ENCODE measurements at regions not wholly inside any gene's neighbourhood (a gene's known extent, or its start where the extent isn't known, plus 50 kb on each side); places are given as distances from the start of the nearest gene placed in this dataset.
A peak's percentile ranks its signal among the peaks of the same experiment; 100 is the strongest.
"Not testable (repeated sequence)": the region's sequence is repeated elsewhere in the genome, so short reads cannot be mapped to it uniquely, and the experiment has no call there.

- Histone ChIP-seq H3K36me3 (ENCODE audit: control insufficient read depth in 2 of 2, insufficient read depth in 2 of 2, low read length in 1 of 2) (no peaks in the 10 kb centered on the region), H3K27ac (ENCODE audit: low read depth in 1 of 2, low read length in 1 of 2) (no peak overlapping the region), H3K4me1 (ENCODE audit: control insufficient read depth in 2 of 2, insufficient read depth in 2 of 2, low read length in 2 of 2) (peaks cover 0 to 11% of the 10 kb centered on the region in 2 donors), H3K4me3 (ENCODE audit: low read length in 2 of 2) (no peak overlapping the region), H3K27me3 (ENCODE audit: control insufficient read depth in 2 of 2, insufficient read depth in 1 of 2, low read length in 1 of 2) (peaks cover 3 to 24% of the 10 kb centered on the region in 2 donors), H3K9me3 (ENCODE audit: control insufficient read depth in 2 of 2, insufficient read depth in 1 of 2, low read length in 1 of 2) (peaks cover 0 to 6% of the 10 kb centered on the region in 2 donors)
- no peak for DNase-seq (ENCODE audit: low read depth in 6 of 9, low spot score in 9 of 9)
- 86% methylated on average over 10 of the region's 10 CpGs for WGBS
Observed at GRCh38 chr15:70587896-70588567, 175.3 kb downstream of the UACA start.

GRCh38 chr15:70587012-70587634 is 176.2 kb downstream of the UACA start:
- H3K9me3 ChIP-seq (ENCODE audit: control insufficient read depth in 2 of 2, insufficient read depth in 1 of 2, low read length in 1 of 2); H3K36me3 ChIP-seq (ENCODE audit: control insufficient read depth in 2 of 2, insufficient read depth in 2 of 2, low read length in 1 of 2); H3K4me3 ChIP-seq (ENCODE audit: low read length in 2 of 2); H3K27ac ChIP-seq (ENCODE audit: low read depth in 1 of 2, low read length in 1 of 2); DNase-seq (ENCODE audit: low read depth in 6 of 9, low spot score in 9 of 9): not testable (repeated sequence)
- Histone ChIP-seq H3K4me1 (ENCODE audit: control insufficient read depth in 2 of 2, insufficient read depth in 2 of 2, low read length in 2 of 2) (peaks cover 0 to 11% of the 10 kb centered on the region in 2 donors), H3K27me3 (ENCODE audit: control insufficient read depth in 2 of 2, insufficient read depth in 1 of 2, low read length in 1 of 2) (peaks cover 3 to 25% of the 10 kb centered on the region in 2 donors)
- 98% methylated on average over 40 of the region's 40 CpGs for WGBS

- 88% methylated on average over 24 of the region's 24 CpGs for WGBS
Observed at GRCh38 chr15:70586241-70586640, 177.1 kb downstream of the UACA start.

GRCh38 chr15:70585707-70586034 is 177.7 kb downstream of the UACA start:
- Histone ChIP-seq H3K4me3 (ENCODE audit: low read length in 2 of 2) (no peak overlapping the region), H3K9me3 (ENCODE audit: control insufficient read depth in 2 of 2, insufficient read depth in 1 of 2, low read length in 1 of 2) (peaks cover 0 to 6% of the 10 kb centered on the region in 2 donors), H3K27me3 (ENCODE audit: control insufficient read depth in 2 of 2, insufficient read depth in 1 of 2, low read length in 1 of 2) (peaks cover 3 to 26% of the 10 kb centered on the region in 2 donors), H3K4me1 (ENCODE audit: control insufficient read depth in 2 of 2, insufficient read depth in 2 of 2, low read length in 2 of 2) (peaks cover under 1 to 15% of the 10 kb centered on the region in 2 donors), H3K27ac (ENCODE audit: low read depth in 1 of 2, low read length in 1 of 2) (no peak overlapping the region), H3K36me3 (ENCODE audit: control insufficient read depth in 2 of 2, insufficient read depth in 2 of 2, low read length in 1 of 2) (no peaks in the 10 kb centered on the region)
- WGBS, result 45% methylated on average over 10 of the region's 10 CpGs
- DNase-seq (ENCODE audit: low read depth in 6 of 9, low spot score in 9 of 9), result no peak

More at GRCh38 chr15:70586241-70586640, 177.1 kb downstream of the UACA start:
- Histone ChIP-seq H3K4me1 (ENCODE audit: control insufficient read depth in 2 of 2, insufficient read depth in 2 of 2, low read length in 2 of 2) (peaks cover 0 to 11% of the 10 kb centered on the region in 2 donors), H3K36me3 (ENCODE audit: control insufficient read depth in 2 of 2, insufficient read depth in 2 of 2, low read length in 1 of 2) (no peaks in the 10 kb centered on the region), H3K4me3 (ENCODE audit: low read length in 2 of 2) (no peak overlapping the region), H3K27ac (ENCODE audit: low read depth in 1 of 2, low read length in 1 of 2) (no peak overlapping the region), H3K9me3 (ENCODE audit: control insufficient read depth in 2 of 2, insufficient read depth in 1 of 2, low read length in 1 of 2) (peaks cover 0 to 6% of the 10 kb centered on the region in 2 donors), H3K27me3 (ENCODE audit: control insufficient read depth in 2 of 2, insufficient read depth in 1 of 2, low read length in 1 of 2) (peaks cover 3 to 25% of the 10 kb centered on the region in 2 donors)
- DNase-seq (ENCODE audit: low read depth in 6 of 9, low spot score in 9 of 9), result no peak

- Histone ChIP-seq H3K36me3 (ENCODE audit: control insufficient read depth in 2 of 2, insufficient read depth in 2 of 2, low read length in 1 of 2) (no peaks in the 10 kb centered on the region), H3K27me3 (ENCODE audit: control insufficient read depth in 2 of 2, insufficient read depth in 1 of 2, low read length in 1 of 2) (peaks cover 3 to 32% of the 10 kb centered on the region in 2 donors), H3K4me1 (ENCODE audit: control insufficient read depth in 2 of 2, insufficient read depth in 2 of 2, low read length in 2 of 2) (peaks cover 2 to 18% of the 10 kb centered on the region in 2 donors), H3K9me3 (ENCODE audit: control insufficient read depth in 2 of 2, insufficient read depth in 1 of 2, low read length in 1 of 2) (peaks cover 0 to 6% of the 10 kb centered on the region in 2 donors), H3K27ac (ENCODE audit: low read depth in 1 of 2, low read length in 1 of 2) (no peak overlapping the region), H3K4me3 (ENCODE audit: low read length in 2 of 2) (no peak overlapping the region)
- 27% methylated on average over 64 of the region's 64 CpGs for WGBS
- peak in 8 of 9 donors; percentile 24 to 77 (median 43) for DNase-seq (ENCODE audit: low read depth in 6 of 9, low spot score in 9 of 9)
Observed at GRCh38 chr15:70584838-70585706, 178.3 kb downstream of the UACA start.

- H3K9me3 ChIP-seq (ENCODE audit: control insufficient read depth in 2 of 2, insufficient read depth in 1 of 2, low read length in 1 of 2), result peaks cover 0 to 6% of the 10 kb centered on the region in 2 donors
- H3K4me1 ChIP-seq (ENCODE audit: control insufficient read depth in 2 of 2, insufficient read depth in 2 of 2, low read length in 2 of 2), result peaks cover 2 to 18% of the 10 kb centered on the region in 2 donors
- H3K4me3 ChIP-seq (ENCODE audit: low read length in 2 of 2), result no peak overlapping the region
- no peaks in the 10 kb centered on the region for H3K36me3 ChIP-seq (ENCODE audit: control insufficient read depth in 2 of 2, insufficient read depth in 2 of 2, low read length in 1 of 2)
- no peak for DNase-seq (ENCODE audit: low read depth in 6 of 9, low spot score in 9 of 9)
- H3K27me3 ChIP-seq (ENCODE audit: control insufficient read depth in 2 of 2, insufficient read depth in 1 of 2, low read length in 1 of 2), result peaks cover 3 to 34% of the 10 kb centered on the region in 2 donors
- whole genome bisulfite sequencing, result 96% methylated on average over 4 of the region's 4 CpGs
- H3K27ac ChIP-seq (ENCODE audit: low read depth in 1 of 2, low read length in 1 of 2), result no peak overlapping the region
Observed at GRCh38 chr15:70584441-70584837, 178.9 kb downstream of the UACA start.

- peaks cover 3 to 34% of the 10 kb centered on the region in 2 donors for H3K27me3 ChIP-seq (ENCODE audit: control insufficient read depth in 2 of 2, insufficient read depth in 1 of 2, low read length in 1 of 2)
- H3K36me3 ChIP-seq (ENCODE audit: control insufficient read depth in 2 of 2, insufficient read depth in 2 of 2, low read length in 1 of 2), result no peaks in the 10 kb centered on the region
- peaks cover 0 to 6% of the 10 kb centered on the region in 2 donors for H3K9me3 ChIP-seq (ENCODE audit: control insufficient read depth in 2 of 2, insufficient read depth in 1 of 2, low read length in 1 of 2)
- 72% methylated on average over 4 of the region's 4 CpGs for WGBS
- H3K4me3 ChIP-seq (ENCODE audit: low read length in 2 of 2), result no peak overlapping the region
- no peak for DNase-seq (ENCODE audit: low read depth in 6 of 9, low spot score in 9 of 9)
- no peak overlapping the region for H3K27ac ChIP-seq (ENCODE audit: low read depth in 1 of 2, low read length in 1 of 2)
- H3K4me1 ChIP-seq (ENCODE audit: control insufficient read depth in 2 of 2, insufficient read depth in 2 of 2, low read length in 2 of 2), result peaks cover 2 to 18% of the 10 kb centered on the region in 2 donors
Observed at GRCh38 chr15:70583006-70583405, 180.4 kb downstream of the UACA start.

GRCh38 chr15:70582143-70582945 is 181.0 kb downstream of the UACA start:
- Histone ChIP-seq H3K27ac (ENCODE audit: low read depth in 1 of 2, low read length in 1 of 2) (no peak overlapping the region), H3K4me3 (ENCODE audit: low read length in 2 of 2) (no peak overlapping the region), H3K36me3 (ENCODE audit: control insufficient read depth in 2 of 2, insufficient read depth in 2 of 2, low read length in 1 of 2) (no peaks in the 10 kb centered on the region), H3K4me1 (ENCODE audit: control insufficient read depth in 2 of 2, insufficient read depth in 2 of 2, low read length in 2 of 2) (peaks cover 2 to 18% of the 10 kb centered on the region in 2 donors), H3K9me3 (ENCODE audit: control insufficient read depth in 2 of 2, insufficient read depth in 1 of 2, low read length in 1 of 2) (peaks cover 0 to 6% of the 10 kb centered on the region in 2 donors), H3K27me3 (ENCODE audit: control insufficient read depth in 2 of 2, insufficient read depth in 1 of 2, low read length in 1 of 2) (peaks cover 3 to 34% of the 10 kb centered on the region in 2 donors)
- WGBS, result 89% methylated on average over 5 of the region's 5 CpGs
- no peak for DNase-seq (ENCODE audit: low read depth in 6 of 9, low spot score in 9 of 9)

Data from thymus (tissue), 11 donors.